ENCODE measurements at regions not wholly inside any gene's neighbourhood (a gene's known extent, or its start where the extent isn't known, plus 50 kb on each side); places are given as distances from the start of the nearest gene placed in this dataset.

DNA sequence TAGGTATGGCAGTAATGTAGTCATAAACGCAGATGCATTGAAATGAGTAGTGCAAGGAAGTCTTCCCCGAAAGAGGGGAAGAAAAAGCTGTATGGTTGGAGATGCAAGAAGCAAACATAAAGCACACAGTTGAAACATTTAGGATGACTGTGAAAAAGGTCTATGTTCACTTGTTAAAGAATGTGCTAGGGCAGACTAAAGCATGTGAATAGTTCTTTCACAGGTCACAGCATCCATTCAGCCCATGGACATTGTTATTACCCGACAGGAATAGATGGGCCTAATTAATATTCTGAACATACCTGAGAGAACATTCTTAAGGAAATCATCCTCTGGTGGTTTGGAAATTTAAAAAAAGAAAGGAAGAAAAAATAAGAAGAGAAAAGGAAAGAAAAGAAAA is 595.2 kb downstream of the ZIC1 start:
- TF ChIP-seq, protein P1, sequence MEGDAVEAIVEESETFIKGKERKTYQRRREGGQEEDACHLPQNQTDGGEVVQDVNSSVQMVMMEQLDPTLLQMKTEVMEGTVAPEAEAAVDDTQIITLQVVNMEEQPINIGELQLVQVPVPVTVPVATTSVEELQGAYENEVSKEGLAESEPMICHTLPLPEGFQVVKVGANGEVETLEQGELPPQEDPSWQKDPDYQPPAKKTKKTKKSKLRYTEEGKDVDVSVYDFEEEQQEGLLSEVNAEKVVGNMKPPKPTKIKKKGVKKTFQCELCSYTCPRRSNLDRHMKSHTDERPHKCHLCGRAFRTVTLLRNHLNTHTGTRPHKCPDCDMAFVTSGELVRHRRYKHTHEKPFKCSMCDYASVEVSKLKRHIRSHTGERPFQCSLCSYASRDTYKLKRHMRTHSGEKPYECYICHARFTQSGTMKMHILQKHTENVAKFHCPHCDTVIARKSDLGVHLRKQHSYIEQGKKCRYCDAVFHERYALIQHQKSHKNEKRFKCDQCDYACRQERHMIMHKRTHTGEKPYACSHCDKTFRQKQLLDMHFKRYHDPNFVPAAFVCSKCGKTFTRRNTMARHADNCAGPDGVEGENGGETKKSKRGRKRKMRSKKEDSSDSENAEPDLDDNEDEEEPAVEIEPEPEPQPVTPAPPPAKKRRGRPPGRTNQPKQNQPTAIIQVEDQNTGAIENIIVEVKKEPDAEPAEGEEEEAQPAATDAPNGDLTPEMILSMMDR (IDR thresholded peaks at IDR 0.05 in 8 of 11, conservative IDR thresholded peaks at IDR 0.05 in 3 of 11) = no peak
- no peak for TF ChIP-seq POLR2AphosphoS5 (IDR thresholded peaks at IDR 0.05)
